ENCODE measurements at regions not wholly inside any gene's neighbourhood (a gene's known extent, or its start where the extent isn't known, plus 50 kb on each side); places are given as distances from the start of the nearest gene placed in this dataset.

DNA sequence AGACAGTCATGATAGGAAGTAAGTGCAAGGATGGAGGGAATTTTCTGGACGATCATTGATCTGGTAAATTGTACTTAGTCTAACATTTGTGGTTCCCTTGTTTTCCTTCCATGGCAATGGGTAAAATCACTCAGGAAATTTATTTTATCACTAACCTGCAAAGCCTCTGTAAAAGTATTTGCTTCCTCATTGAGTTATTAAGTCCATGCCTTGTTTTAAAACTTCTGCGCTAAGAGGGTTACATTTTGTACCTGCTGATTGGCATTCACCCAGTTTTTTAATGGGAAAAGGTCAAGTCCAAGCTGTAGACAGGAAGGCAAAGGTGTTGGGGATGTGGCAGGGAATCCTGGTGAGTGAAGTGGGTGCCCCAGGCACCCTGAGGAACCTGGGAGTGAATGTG is 146.2 kb upstream of the NR2F2 start:
- no peaks in the 10 kb centered on the region for H3K4me1 ChIP-seq (ENCODE audit: insufficient read depth, low read length)
- ATAC-seq (ENCODE audit: insufficient read depth, low read depth): no peak
- no peak for TF ChIP-seq EZH2 (IDR thresholded peaks at IDR 0.05; ENCODE audit: borderline replicate concordance, low read depth, low read length, severe bottlenecking)
- no peak for TF ChIP-seq CTCF (IDR thresholded peaks at IDR 0.05; ENCODE audit: borderline replicate concordance, extremely low read depth, low read length, poor library complexity, severe bottlenecking)
- no peaks in the 10 kb centered on the region for H3K27me3 ChIP-seq (ENCODE audit: insufficient read depth, low read length, poor library complexity)
- H3K9me3 ChIP-seq (ENCODE audit: insufficient read depth, low read length, severe bottlenecking): no peaks in the 10 kb centered on the region
- H4K20me1 ChIP-seq (ENCODE audit: insufficient read depth, low read length): no peaks in the 10 kb centered on the region
- H3K4me3 ChIP-seq (ENCODE audit: low read depth in 1 of 2, low read length in 2 of 2): no peak overlapping the region
- no peak overlapping the region for H3K27ac ChIP-seq (ENCODE audit: low read length)
- no peak overlapping the region for H3K9ac ChIP-seq (ENCODE audit: low read depth, low read length)
- no peak overlapping the region for H3K4me2 ChIP-seq (ENCODE audit: insufficient read depth, low read length)
- H3K36me3 ChIP-seq (ENCODE audit: insufficient read depth, low read length): no peaks in the 10 kb centered on the region
- no peak overlapping the region for H2AFZ ChIP-seq (ENCODE audit: low read depth, low read length)
- DNase-seq: no peak
- no peaks in the 10 kb centered on the region for H3K79me2 ChIP-seq (ENCODE audit: insufficient read depth, low read length)

DNA sequence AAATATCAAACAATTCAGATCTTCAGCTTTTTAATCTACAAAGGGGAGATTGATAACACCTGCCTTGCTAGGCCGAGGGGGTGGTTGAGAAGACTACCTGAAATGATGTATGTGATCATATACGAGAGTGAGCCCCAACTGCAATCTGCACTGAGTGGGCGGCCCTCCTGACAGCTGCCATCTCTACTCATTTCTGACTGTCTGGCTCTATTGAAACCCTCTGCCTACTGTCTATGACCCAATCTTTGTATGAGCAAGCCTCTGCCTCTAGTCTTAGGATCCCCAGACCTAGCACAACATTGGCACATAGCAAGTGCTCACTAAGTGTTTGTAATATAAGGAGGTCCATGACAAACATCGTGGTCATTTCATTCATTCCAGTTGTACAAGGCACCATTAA is 144.4 kb upstream of the NR2F2 start:
- TF ChIP-seq EZH2 (IDR thresholded peaks at IDR 0.05; ENCODE audit: borderline replicate concordance, low read depth, low read length, severe bottlenecking) (no peak), CTCF (IDR thresholded peaks at IDR 0.05; ENCODE audit: borderline replicate concordance, extremely low read depth, low read length, poor library complexity, severe bottlenecking) (no peak)
- no peak overlapping the region for H3K4me2 ChIP-seq (ENCODE audit: insufficient read depth, low read length)
- H3K4me3 ChIP-seq (ENCODE audit: low read depth in 1 of 2, low read length in 2 of 2): no peak overlapping the region
- no peak overlapping the region for H3K27ac ChIP-seq (ENCODE audit: low read length)
- H3K36me3 ChIP-seq (ENCODE audit: insufficient read depth, low read length): no peaks in the 10 kb centered on the region
- no peak for ATAC-seq (ENCODE audit: insufficient read depth, low read depth)
- no peaks in the 10 kb centered on the region for H3K27me3 ChIP-seq (ENCODE audit: insufficient read depth, low read length, poor library complexity)
- no peaks in the 10 kb centered on the region for H4K20me1 ChIP-seq (ENCODE audit: insufficient read depth, low read length)
- H3K9ac ChIP-seq (ENCODE audit: low read depth, low read length): no peak overlapping the region
- no peak overlapping the region for H2AFZ ChIP-seq (ENCODE audit: low read depth, low read length)
- no peaks in the 10 kb centered on the region for H3K9me3 ChIP-seq (ENCODE audit: insufficient read depth, low read length, severe bottlenecking)
- no peaks in the 10 kb centered on the region for H3K79me2 ChIP-seq (ENCODE audit: insufficient read depth, low read length)
- H3K4me1 ChIP-seq (ENCODE audit: insufficient read depth, low read length): no peaks in the 10 kb centered on the region
- DNase-seq: no peak

DNA sequence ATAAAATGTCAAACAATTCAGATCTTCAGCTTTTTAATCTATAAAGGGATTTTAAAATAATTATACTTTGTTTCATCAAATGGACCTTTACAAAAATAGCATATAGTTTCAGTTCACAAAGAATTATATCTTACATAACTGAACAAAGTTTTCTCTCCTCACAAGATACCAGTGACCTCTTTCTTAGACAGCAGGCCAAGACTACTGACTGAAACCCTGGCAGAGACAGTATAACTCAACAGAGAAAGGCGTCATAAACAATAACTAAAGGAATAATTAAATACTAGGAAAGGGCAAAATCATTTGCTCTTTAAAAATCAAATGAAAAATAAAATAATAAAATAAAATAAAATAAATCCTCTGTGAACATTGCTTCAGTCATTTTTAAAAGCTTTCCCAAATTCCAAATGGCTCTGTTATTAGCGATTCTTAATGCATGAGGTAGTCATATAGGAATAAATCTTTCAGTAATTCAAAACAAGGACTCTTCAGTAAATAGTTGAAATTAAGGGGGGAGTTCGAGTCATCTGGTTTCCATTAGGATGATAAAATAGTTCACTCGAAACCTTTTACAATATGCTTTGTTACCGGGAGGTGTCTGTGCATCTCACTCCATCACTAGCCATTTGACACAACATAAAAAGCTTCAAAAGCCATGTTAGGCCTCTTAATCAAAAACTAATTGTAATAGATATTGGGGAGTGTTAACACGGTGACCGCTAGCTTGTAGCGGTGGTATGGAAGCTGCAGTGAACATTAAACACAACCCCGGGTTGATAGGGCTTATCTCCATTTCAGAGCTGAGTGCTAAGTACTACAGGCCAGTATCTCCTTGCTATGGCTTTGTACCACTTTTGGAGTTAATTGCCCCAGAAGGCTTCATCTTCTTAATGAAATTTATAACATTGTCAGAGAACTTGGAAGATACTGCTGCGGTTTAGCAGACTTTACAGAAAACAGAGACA is 142.9 kb upstream of the NR2F2 start:
- H3K4me1 ChIP-seq (ENCODE audit: insufficient read depth, low read length): no peaks in the 10 kb centered on the region
- no peaks in the 10 kb centered on the region for H3K9me3 ChIP-seq (ENCODE audit: insufficient read depth, low read length, severe bottlenecking)
- H3K4me2 ChIP-seq (ENCODE audit: insufficient read depth, low read length): no peak overlapping the region
- ATAC-seq (ENCODE audit: insufficient read depth, low read depth) (no peak), DNase-seq (no peak)
- H3K36me3 ChIP-seq (ENCODE audit: insufficient read depth, low read length): no peaks in the 10 kb centered on the region
- H3K79me2 ChIP-seq (ENCODE audit: insufficient read depth, low read length): no peaks in the 10 kb centered on the region
- no peak overlapping the region for H3K27ac ChIP-seq (ENCODE audit: low read length)
- H3K27me3 ChIP-seq (ENCODE audit: insufficient read depth, low read length, poor library complexity): no peaks in the 10 kb centered on the region
- no peaks in the 10 kb centered on the region for H4K20me1 ChIP-seq (ENCODE audit: insufficient read depth, low read length)
- H3K9ac ChIP-seq (ENCODE audit: low read depth, low read length): no peak overlapping the region
- H3K4me3 ChIP-seq (ENCODE audit: low read depth in 1 of 2, low read length in 2 of 2): no peak overlapping the region
- no peak overlapping the region for H2AFZ ChIP-seq (ENCODE audit: low read depth, low read length)
- TF ChIP-seq EZH2 (IDR thresholded peaks at IDR 0.05; ENCODE audit: borderline replicate concordance, low read depth, low read length, severe bottlenecking): no peak
- TF ChIP-seq CTCF (IDR thresholded peaks at IDR 0.05; ENCODE audit: borderline replicate concordance, extremely low read depth, low read length, poor library complexity, severe bottlenecking): no peak
